GM19035 (cell line): ENCODE measurements at regions not wholly inside any gene's neighbourhood (a gene's known extent, or its start where the extent isn't known, plus 50 kb on each side); places are given as distances from the start of the nearest gene placed in this dataset.

Experiments
- ATAC-seq: cut with Tn5 transposase; IDR thresholded peaks from one replicate; pipeline ENCODE4 v1.9.1; 2021; ENCODE audit not compliant: unreplicated experiment

DNA sequence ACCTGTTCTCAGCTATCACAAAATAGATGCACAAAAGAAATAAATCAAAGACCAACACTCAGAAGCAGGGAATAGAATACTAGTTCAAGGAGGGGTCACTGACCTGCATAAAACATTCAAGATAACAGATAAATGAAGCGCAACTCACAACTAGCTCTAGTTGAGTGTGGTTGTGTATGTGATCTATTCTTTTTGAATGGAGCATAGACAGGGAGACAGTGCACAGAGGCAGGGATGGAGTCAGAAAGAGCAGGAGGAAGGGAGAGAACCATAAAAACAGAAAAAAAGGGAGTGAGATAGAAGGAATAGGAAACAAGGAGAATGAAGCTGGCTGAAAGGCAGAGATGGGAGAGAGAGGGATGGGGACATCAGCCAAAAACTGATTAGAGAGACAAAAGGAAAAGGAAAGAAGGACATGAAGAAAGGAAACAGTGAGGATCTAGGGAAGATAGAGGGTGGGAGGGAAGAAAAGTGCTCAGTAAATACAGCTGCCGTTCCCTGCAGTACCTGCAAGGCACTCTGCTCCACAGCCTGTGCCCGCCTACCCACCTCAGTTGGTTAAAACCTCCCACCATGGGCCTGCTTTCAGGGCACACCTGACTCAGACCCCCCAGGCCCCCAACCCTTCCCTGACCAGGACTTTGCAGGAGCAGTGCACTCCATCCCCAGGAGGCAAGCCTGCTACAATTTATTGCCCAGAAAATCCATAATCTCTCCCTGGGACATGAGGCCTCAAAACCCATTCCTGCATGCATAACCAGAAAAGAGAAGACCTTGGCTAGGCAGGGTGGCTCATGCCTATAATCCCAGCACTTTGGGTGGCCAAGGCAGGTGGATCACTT lies 385.2 kb upstream of the POU3F1 start:
- ATAC-seq = no peak

DNA sequence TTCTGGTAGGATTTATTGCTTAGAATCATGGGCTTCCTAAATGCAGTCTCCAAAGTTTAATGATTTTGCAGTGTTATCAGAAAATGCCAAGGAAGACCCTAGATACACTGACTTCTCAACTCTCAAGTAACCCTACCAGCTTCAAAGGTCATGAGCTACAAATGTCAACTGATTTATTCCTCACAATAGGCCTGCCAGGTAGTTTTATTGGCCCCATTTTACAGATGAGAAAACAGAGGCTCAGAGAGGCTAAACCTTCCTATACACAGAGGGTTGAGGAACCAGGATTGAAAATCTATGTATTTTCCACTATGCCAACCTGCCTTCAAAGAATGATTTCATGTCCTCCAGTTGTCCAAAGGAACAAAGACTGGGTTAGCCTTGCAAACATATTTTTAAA lies 384.4 kb upstream of the POU3F1 start:
- no peak for ATAC-seq

DNA sequence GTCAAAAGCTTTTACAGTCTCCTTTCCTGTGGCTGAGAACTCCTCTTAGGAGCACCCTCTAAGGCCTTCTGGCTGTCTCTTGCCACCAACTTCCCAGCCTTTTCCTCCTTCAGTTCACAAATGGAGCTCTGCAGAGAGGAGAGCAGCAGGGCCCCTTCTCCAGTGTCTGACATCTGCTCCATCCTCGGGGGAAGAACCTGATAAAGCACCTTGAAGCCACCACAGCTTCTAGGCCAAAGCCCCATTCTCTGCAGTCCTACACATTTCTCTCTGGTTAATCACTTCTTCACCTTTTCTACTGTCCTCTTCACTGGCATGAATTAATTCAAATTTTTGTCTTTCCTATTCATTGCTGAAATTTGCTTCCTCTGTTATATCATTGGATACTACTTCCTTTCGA lies 378.1 kb upstream of the POU3F1 start:
- ATAC-seq = no peak

DNA sequence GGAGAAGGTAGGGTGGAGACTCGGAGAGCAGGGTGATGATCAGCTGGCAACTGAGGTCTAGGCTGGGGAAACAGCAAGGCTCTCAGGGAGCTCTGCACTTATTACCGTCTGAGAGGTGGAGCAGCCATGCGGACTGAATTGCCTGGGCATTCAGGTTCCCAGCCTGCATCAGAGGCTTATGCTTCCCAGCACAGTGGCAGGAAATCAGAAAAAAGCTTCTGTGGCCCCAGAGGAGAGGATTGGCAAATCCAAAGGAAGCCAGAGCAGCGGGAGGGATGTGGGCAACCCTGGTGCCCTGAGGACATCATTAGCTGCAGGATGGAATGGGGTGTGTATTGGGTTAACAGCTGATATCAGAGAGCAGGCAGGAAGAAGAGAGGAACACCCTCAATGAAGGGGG lies 374.1 kb upstream of the POU3F1 start:
- no peak for ATAC-seq

DNA sequence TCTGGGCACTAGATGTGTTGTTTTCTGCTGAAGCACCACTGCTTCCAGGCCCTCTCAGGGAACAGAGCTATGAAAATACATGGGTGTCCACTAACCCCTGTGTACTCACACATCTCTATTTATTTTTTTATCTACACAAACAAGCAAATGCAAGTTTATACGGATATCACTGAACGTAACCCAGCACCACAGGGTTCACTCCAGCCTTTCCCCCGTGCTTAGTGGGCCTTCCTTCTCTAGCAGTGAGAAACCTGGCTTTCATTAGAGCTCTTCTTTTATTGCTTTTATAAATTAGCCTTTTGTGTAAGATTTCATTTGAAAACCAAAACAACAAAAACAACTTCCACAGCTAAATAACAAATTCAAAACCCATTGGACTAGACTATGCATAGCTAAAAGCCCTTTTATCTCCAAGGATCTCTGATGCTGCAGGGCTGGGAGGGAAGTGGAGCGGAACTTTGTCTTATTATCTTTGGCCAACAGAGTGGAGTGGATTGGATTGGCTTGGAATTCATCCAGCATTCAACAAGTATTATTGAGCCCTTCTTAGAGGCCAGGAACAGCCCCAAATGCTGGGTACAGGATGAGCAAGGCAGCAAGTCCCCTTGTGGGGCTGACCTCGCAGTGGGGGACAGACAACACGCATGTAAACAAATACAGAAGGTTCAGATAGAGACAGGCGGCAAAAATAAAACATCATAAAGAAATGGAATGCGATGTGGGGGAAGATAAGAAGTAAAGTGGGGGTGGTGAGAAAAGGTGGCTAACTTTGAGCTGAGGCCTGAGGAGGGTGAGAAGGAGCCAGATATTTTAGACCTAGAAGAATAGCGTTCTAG lies 371.8 kb upstream of the POU3F1 start:
- ATAC-seq = no peak

DNA sequence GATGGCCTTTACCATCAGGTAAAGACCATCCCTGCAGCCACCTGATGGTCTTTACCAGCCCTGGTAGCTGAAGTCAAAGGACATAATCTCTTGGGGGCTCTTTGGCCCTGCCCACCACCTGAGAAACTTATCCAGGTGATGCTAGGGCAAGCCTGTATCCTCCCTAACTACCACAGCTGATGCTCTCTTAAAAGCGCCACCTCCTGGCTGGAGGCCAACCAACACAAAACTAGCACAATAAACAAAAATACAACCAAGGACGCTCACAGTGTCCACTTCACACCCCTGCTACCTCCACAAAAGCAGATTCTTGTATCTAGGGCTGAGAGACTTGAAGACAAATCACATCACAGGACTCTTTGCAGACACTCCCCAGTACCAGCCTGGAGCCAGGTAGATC lies 357.1 kb upstream of the POU3F1 start:
- no peak for ATAC-seq

DNA sequence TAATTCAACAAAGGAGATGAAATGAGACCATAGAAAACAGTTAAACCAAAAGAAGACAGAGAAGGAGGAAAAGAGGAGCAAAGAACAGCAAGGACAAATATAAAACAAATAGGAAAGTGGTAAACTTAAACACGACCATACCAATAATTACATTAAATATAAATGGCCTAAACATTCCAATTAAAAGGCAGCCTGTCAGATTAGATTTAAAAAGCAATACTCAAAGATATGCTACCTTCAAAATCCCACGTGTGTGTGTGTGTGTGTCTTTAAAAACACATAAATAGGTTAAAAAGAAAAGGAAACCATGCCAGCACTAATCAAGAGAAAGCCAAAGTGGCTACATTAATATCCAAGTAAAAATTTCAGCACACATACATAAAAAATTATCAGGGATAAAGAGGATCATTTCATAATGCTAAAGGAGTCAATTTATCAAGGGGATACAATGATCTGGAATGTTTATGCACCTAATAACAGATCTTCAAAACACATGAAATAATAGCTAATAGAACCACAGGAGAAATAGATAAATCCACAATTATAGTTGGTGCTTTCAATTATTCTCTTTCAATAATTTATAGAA lies 355.7 kb upstream of the POU3F1 start:
- no peak for ATAC-seq

DNA sequence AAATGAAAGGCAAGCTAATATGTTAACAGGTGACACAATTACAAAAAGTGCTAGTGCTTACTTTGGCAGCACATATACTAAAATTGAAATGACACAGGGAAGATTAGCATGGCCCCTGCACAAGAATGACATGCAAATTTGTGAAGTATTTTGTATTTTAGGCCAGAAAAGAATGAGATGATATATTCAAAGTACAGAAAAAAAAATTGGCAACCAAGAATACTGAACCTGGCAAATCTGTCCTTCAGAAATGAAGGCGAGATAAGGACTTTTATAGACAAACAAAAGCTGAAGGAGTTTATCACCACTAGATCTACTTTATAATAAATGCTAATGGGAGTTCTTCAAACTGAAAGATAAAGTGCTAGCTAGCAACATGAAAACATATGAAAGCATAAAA lies 350.0 kb upstream of the POU3F1 start:
- no peak for ATAC-seq

DNA sequence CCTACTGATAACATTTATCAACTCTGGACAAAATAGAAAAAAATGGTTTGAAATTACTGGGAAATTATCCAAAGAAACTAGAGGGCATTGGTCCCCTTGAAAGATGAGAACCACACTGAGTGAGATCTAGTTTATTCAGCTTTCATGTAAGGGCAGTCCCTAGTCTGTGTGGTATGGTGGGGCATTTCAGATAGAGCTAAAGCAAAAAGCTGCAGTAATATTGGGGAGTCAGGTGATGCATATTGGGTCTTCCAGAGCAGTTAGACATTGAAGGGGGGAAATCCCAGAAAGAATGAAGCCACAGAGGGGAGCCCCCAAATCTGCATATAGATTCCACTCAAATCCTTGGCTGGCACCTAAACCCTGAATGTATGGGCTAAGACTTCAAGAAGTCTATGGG lies 347.7 kb upstream of the POU3F1 start:
- no peak for ATAC-seq

DNA sequence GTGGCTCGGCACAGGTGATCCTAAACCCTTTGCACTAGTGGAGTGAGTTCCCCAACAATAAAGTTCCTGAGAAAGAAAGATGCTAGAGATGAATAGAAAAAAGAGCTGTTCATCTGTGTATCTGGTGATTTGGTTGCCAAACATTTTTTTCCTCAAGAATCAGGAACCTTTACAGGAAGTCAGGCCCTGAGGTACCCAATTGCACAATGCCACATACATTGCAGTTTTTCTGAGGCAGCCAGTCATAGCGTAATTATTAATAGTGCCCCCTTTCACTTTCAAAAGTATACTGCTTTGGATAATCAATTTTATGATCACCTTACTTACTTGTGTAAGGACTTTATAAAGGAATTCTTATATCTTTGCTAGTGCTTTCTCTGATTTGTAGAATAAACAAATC lies 346.3 kb upstream of the POU3F1 start:
- no peak for ATAC-seq

DNA sequence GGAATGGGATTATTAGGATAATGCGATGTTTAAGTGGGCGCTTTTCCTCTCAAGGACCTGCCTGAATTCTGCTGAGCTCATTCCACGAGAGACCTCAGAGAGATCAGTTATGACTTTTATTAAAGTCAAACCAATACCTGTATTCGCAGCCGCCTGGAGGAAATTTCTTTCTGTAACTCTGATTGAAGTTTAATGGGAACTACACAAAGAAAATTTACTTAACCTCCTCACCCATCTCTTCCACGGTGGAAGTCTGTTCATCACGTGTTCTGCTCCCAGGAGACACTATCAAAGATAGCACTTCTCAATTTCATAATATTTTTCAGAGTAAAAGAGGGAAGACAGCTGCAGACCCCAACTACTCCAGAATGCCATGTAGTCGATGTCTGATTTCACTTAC lies 334.7 kb upstream of the POU3F1 start:
- no peak for ATAC-seq

DNA sequence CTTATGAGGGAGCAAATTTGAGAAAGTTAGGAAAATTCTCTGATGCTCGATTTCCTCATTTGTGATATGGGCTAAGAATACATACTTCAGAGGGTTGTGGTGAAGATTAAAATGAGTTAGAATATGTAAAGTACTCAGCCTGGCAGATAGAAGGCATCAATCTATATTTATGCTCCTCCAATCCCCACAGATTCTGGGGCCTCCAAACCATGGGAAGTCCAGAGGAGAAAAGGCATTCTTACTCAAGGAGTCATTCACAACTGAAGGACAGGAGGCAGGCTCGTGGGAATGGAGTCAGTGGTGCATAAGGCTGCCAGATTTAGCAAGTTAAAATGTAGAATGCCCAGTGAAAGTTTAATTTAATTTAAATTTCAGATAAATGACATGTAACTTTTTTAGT lies 330.0 kb upstream of the POU3F1 start:
- no peak for ATAC-seq

DNA sequence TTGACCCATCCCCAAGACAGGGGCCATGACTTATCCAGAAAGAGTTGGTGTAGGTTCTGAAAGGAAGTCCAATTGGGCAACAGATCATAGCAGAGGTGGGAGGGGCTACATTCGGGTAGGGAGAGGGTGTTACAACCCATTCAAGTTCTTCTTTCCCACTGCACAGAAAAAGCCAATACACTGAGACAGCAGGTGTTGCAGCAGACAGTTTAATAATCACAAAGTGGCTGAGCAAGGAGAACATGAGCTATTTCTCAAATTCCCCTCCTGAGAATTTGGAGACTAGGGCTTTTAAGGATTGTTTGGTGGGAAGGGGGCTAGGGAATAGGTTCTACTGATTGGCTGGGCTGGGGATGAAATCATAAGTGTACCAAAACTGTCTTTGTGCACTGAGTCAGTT lies 328.4 kb upstream of the POU3F1 start:
- no peak for ATAC-seq

DNA sequence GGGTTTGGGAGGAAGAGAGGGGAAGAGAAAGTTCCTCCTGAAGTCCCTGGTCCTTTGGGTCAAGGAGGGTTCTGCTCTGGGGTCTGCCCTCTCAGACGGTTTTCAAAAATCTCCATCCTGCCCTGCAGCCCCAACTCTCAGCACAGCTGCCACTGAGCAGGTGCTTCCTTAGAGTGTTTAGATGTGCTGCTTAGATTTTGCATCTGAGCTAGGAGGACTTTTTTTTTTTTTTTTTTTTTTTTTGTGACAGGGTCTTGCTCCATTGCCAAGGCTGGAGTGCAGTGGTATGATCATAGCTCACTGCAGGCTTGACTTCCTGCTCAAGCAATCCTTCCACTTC lies 324.9 kb upstream of the POU3F1 start:
- ATAC-seq = no peak

DNA sequence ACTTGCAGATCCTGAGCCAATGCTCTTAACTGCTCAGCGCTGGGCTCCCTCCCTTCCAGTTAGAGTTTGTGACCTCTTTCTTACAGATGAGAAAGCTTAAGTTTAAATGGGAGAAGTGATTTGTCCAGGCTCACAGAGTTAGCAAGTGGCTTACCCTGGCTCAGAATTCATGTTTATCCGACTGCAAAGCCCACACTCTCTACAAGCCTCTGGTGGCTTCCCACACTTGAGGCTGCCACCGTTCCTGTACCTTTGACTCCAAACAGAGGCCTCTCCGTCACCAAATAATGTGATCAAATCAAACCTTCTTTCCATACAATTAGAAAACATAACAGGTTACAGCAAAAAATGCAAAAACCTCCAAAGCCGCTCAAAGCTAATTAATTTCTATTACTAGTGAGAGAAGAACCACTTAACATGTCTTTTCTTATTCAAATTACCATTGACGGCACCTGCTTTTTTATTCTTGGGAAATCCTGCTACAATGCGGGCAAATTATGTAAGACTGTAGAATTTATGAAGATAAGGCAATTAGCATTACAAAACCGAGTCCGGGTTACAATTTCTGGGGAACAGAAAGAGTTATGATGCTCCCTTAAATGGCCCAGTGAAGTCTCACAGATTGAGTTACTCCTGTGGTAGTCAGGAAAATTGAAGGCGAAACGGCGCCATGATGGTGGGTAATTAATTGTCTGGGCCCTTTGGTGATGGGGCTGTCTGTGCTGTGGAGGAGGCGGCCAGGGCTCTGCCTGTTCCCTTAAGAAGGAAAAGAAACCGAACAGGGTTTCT lies 324.3 kb upstream of the POU3F1 start:
- ATAC-seq = no peak

DNA sequence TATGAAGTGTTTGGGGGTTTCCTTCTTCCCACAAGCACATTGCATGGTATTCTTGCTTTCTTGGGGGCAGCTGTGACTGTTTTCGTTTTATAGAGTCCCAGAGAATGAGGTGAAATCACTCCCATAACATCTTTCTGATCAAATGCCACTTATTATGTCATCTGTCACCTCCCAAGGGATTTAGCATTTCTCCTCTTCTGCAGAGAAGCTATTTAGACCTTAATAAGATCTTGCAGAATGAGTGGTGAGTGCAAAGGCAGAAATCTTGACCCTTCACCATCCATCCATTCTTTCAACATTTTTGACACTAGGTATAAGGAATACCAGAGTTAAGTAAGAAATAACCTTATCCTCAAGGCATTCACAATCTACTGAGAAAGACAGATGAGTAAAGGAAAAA lies 318.6 kb upstream of the POU3F1 start:
- ATAC-seq = no peak

DNA sequence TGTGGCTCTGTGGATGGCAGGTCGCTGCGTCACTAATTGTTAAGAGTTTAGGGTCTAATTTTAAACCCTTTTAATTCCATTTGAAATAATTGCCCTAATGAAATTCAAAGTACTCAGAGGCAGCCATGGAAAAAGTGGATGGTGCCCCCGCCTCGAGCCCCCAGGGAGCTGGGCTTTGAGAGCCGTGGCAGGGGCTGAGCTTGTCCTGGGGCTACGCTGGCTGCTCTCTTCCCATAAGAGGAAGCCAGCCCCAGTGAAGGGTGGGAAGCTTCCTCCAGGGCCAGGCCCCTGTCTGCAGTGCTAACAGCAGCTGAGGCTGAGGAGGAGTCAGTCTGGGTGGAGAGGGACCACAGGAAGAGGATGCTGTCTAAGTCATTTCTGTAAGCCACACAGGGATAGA lies 315.0 kb upstream of the POU3F1 start:
- ATAC-seq = no peak

DNA sequence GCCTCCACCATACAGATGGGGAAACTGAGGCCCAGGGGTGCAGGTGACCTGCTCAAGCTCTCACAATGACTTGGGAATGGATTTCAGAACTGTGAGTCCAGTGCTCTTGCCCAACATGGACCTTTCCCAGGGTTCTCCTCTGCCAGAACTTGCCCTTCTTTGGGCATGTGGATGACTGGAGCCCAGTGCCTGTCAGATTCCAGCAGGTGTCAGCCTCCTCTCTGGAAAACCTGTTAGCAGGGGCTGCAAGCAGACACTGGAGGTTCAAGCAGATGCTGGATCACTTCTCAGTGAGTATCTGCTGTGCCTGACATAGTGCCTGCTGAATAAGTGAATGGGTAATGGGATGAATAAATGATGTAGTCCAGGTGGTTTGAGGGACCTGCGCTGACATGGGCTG lies 314.2 kb upstream of the POU3F1 start:
- ATAC-seq = no peak

DNA sequence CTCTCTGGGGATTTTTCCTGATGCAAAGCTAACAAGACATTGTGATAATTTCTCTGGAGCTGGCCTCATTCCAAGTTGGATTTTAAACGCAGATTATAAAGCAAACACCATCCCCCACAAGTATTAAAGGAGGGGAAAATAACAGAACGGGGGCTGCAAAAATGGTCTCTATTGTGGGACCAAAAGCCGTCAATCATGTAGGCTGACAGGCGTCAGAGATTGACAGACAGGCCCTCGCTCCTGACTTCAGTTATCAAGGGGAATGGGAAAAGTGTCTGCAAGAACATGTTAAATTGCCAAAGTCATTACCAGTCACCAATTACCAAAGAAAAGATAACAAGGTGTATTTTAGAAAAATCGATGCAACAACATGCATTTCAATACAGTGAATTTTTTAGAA lies 307.4 kb upstream of the POU3F1 start:
- ATAC-seq = no peak

DNA sequence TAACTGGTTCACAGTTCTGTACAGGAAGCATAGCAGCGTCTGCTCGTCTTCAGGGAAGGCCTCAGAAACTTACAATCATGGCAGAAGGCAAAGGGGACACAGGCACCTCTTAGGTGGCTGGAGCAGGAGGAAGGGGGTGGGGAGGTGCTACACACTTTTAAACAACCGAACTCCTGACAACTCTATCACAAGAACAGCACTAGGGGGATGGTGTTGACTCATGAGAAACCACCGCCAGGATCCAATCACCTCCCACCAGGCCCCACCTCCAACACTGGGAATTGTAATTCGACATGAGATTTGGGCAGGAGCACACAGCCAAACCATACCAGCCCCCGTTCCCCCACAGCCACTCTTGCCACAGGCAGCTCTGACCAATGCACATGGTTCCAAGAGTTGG lies 306.3 kb upstream of the POU3F1 start:
- no peak for ATAC-seq

DNA sequence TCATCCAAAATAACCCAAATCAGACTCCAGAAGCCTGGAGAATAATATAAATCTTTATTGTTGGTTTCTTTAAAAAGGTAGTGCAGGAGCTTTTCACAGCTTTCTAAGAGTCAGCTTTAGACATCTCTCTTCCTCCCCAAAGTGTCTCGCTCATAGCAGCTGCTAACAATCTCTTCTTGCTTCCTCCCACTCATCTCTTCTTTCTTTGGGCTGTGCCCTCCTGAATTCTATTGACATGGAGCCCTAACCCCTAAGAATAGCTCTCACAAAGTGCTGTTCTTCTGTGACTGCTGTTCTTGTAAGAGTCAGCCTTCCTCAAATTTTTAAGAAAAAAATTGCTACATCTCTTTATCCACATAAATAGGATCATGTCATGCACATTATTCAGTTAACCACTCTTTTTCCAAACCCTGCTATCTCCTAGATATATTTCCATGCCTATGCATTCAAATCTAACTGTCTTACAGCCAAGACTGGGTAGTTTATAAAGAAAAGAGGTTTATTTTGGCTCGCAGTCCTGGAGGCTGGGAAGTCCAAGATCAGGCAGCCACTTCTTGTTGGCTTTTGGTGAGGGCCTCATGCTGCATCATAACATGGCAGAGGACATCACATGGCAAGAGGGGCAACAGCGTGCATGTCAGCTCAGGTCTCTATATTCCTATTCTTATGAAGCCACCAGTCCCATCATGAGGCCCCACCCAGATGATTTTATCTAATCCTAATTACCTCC lies 301.0 kb upstream of the POU3F1 start:
- no peak for ATAC-seq
